Tibial nerve (tissue), 3 donors: ENCODE measurements at regions not wholly inside any gene's neighbourhood (a gene's known extent, or its start where the extent isn't known, plus 50 kb on each side); places are given as distances from the start of the nearest gene placed in this dataset.

Experiments used
- CTCF ChIP-seq, 5 experiments: fragments of 200-600 bp in 3 of 5; fragments of 450-650 bp in 2 of 5; sonication (generic) in 3 of 5; IDR thresholded peaks; one replicate each; pipeline ENCODE4 v1.5.1; 2016 to 2019; ENCODE audit warnings: antibody characterized with exemption in 5 of 5, mild to moderate bottlenecking in 3 of 5, moderate library complexity in 2 of 5
- POLR2A ChIP-seq, 2 donors: fragments of 450-650 bp; IDR thresholded peaks; one replicate each; pipeline ENCODE4 v1.6.1; 2017; ENCODE audit warnings: antibody characterized with exemption in 2 of 2, mild to moderate bottlenecking in 2 of 2, moderate library complexity in 2 of 2

- no peak for TF ChIP-seq CTCF (IDR thresholded peaks at IDR 0.05)
- TF ChIP-seq POLR2A (IDR thresholded peaks at IDR 0.05): no peak
These were observed 52.3 kb upstream of the FDX1 start for GRCh38 chr11:110377434-110377833.
